Trophoblast cell (in vitro differentiated cells and primary cell): ENCODE measurements at regions not wholly inside any gene's neighbourhood (a gene's known extent, or its start where the extent isn't known, plus 50 kb on each side); places are given as distances from the start of the nearest gene placed in this dataset.
A peak's percentile ranks its signal among the peaks of the same experiment; 100 is the strongest.

Experiments used
- DNase-seq, 2 donors: peaks; one replicate each; pipeline ENCODE4 v3.0.0-alpha.2; 2016
- H2AFZ ChIP-seq: 2 replicates; pipeline ENCODE4 v1.6.1; 2013; ENCODE audit warnings: low read length, moderate library complexity, mild to moderate bottlenecking; ENCODE audit not compliant: insufficient read depth, poor library complexity
- H2AK5ac ChIP-seq: 2 replicates; pipeline ENCODE4 v1.6.1; 2013; ENCODE audit warnings: mild to moderate bottlenecking, low read length
- H2BK120ac ChIP-seq: 2 replicates; pipeline ENCODE4 v1.6.1; 2013; ENCODE audit warnings: low read length, mild to moderate bottlenecking, moderate library complexity; ENCODE audit not compliant: insufficient read depth, poor library complexity
- H2BK12ac ChIP-seq: 2 replicates; pipeline ENCODE4 v1.6.1; 2013; ENCODE audit warnings: mild to moderate bottlenecking, low read length, moderate library complexity
- H2BK5ac ChIP-seq: 2 replicates; pipeline ENCODE4 v1.6.1; 2013; ENCODE audit warnings: low read length, low read depth, moderate library complexity, mild to moderate bottlenecking; ENCODE audit not compliant: poor library complexity
- H3K14ac ChIP-seq: 2 replicates; pipeline ENCODE4 v1.6.1; 2013; ENCODE audit warnings: mild to moderate bottlenecking, low read length
- H3K18ac ChIP-seq: 2 replicates; pipeline ENCODE4 v1.6.1; 2013; ENCODE audit warnings: mild to moderate bottlenecking, low read length
- H3K23ac ChIP-seq: 2 replicates; pipeline ENCODE4 v1.6.1; 2013; ENCODE audit warnings: low read length
- H3K27ac ChIP-seq: 2 replicates; pipeline ENCODE4 v1.5.1; 2013; ENCODE audit warnings: low read depth, mild to moderate bottlenecking, inconsistent platforms, low read length, moderate library complexity
- H3K27me3 ChIP-seq: 2 replicates; pipeline ENCODE4 v1.6.1; 2013; ENCODE audit warnings: inconsistent platforms, mild to moderate bottlenecking, low read length, moderate library complexity; ENCODE audit not compliant: insufficient read depth
- H3K36me3 ChIP-seq, 2 experiments: 1 replicate in 1 of 2; 2 replicates in 1 of 2; pipeline ENCODE4 v1.6.1; 2013; ENCODE audit warnings: low read length in 2 of 2, mild to moderate bottlenecking in 2 of 2, moderate library complexity in 1 of 2; ENCODE audit not compliant: insufficient read depth in 2 of 2, control insufficient read depth in 1 of 2
- H3K4ac ChIP-seq: 2 replicates; pipeline ENCODE4 v1.6.1; 2013; ENCODE audit warnings: low read depth, mild to moderate bottlenecking, low read length, moderate library complexity
- H3K4me1 ChIP-seq, 2 experiments: 1 replicate in 1 of 2; 2 replicates in 1 of 2; pipeline ENCODE4 v1.6.1; 2013; ENCODE audit warnings: low read length in 2 of 2, mild to moderate bottlenecking in 2 of 2, moderate library complexity in 1 of 2; ENCODE audit not compliant: insufficient read depth in 2 of 2, control insufficient read depth in 1 of 2
- H3K4me2 ChIP-seq: 2 replicates; pipeline ENCODE4 v1.6.1; 2013; ENCODE audit warnings: inconsistent platforms, mild to moderate bottlenecking, low read length, moderate library complexity
- H3K4me3 ChIP-seq: 2 replicates; pipeline ENCODE4 v1.5.1; 2013; ENCODE audit warnings: mild to moderate bottlenecking, low read depth, low read length, inconsistent platforms
- H3K79me1 ChIP-seq: one replicate; pipeline ENCODE4 v1.6.1; 2013; ENCODE audit warnings: low read length
- H3K79me2 ChIP-seq: 2 replicates; pipeline ENCODE4 v1.6.1; 2013; ENCODE audit warnings: low read length, mild to moderate bottlenecking; ENCODE audit not compliant: control insufficient read depth, insufficient read depth, poor library complexity
- H3K9ac ChIP-seq: 2 replicates; pipeline ENCODE4 v1.6.1; 2013; ENCODE audit warnings: mild to moderate bottlenecking, low read length
- H3K9me3 ChIP-seq: 2 replicates; pipeline ENCODE4 v1.6.1; 2013; ENCODE audit warnings: low read depth, mild to moderate bottlenecking, control low read depth, inconsistent platforms, low read length; ENCODE audit not compliant: insufficient read depth
- H4K12ac ChIP-seq: 2 replicates; pipeline ENCODE4 v1.6.1; 2013; ENCODE audit warnings: low read depth, mild to moderate bottlenecking, low read length, moderate library complexity
- H4K8ac ChIP-seq: 2 replicates; pipeline ENCODE4 v1.6.1; 2013; ENCODE audit warnings: low read depth, mild to moderate bottlenecking, low read length, moderate library complexity
- H4K91ac ChIP-seq: one replicate; pipeline ENCODE4 v1.6.1; 2013; ENCODE audit warnings: low read depth, mild to moderate bottlenecking, low read length, moderate library complexity
- WGBS: extraction: QIAGEN DNeasy Blood & Tissue Kit; methylation state at CpG from one replicate; pipeline ENCODE4 v1.1.7; 2013; ENCODE audit warnings: missing lambda C conversion rate; ENCODE audit not compliant: insufficient read length, insufficient coverage; ENCODE audit errors: extremely low coverage; 5-methylcytosine and 5-hydroxymethylcytosine counted together

DNA sequence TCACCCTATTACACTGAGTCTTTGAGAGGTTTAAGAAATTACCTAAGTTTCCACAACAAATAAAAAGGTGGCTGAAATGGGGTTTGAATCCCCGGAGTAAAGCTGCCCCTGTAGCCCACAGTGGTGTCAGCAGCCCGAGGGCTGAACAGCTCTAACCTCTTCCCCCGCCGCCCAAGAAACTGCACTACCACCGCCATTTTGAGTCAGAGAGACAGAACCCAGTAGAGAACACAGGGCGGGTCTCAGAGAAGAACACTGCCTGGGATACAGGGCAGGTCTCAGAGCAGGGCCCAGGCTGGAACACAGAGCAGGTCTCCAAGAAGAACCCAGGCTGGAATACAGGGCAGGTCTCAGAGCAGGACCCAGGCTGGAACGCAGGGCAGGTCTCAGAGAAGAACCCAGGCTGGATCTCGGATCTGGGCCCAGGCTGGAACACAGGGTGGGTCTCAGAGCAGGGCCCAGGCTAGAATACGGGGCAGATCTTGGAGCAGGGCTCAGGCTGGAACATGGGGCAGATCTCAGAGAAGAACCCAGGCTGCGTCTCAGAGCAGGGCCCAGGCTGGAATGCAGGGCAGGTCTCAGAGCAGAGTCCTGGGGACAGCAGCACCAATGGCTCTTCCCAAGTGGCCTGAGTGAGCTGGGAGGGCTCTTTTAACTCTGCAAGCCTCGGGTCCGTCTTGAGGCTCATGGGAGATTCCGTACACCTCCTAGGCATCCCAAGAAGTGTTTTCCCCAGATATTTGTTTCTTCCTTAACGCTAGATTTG, 85.9 kb upstream of the LANCL2 start:
- Histone ChIP-seq H2BK5ac (no peak overlapping the region), H3K27ac (no peak overlapping the region), H2AK5ac (no peak overlapping the region), H3K23ac (no peak overlapping the region), H3K27me3 (no peaks in the 10 kb centered on the region), H3K18ac (no peak overlapping the region), H4K12ac (no peak overlapping the region), H3K4me1 (no peaks in the 10 kb centered on the region), H2BK120ac (no peak overlapping the region), H3K4me3 (no peak overlapping the region), H3K9ac (no peak overlapping the region), H3K79me2 (no peaks in the 10 kb centered on the region), H2AFZ (no peak overlapping the region), H3K79me1 (no peaks in the 10 kb centered on the region), H3K4me2 (no peak overlapping the region), H2BK12ac (no peak overlapping the region), H4K8ac (no peak overlapping the region), H3K14ac (no peak overlapping the region), H3K9me3 (no peaks in the 10 kb centered on the region), H4K91ac (no peak overlapping the region), H3K36me3 (no peaks in the 10 kb centered on the region), H3K4ac (no peak overlapping the region)
- no peak for DNase-seq
- whole genome bisulfite sequencing = no CpG with 5 or more reads among the region's 14 CpGs

DNA sequence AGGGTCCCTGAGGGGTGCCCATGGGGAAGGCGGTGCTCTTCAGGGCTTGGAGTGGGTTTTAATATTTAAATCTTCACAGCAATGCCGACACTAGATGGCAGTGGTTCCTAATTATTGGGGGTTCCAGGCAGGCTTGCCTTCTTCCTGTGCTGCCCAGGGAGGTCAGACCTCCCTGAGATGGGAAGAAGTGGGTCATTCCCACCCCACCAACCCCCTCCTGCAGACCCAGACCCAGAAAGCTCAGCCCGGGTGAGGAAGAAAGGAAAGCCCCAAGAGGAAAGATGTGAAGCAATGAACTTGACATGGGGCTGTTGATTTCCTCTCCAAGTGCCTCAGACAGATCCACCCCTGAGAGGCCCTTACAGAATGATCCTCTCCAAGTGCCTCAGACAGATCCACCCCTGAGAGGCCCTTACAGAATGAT, 85.1 kb upstream of the LANCL2 start:
- H3K4me3 ChIP-seq = no peak overlapping the region
- no peaks in the 10 kb centered on the region for H3K27me3 ChIP-seq
- WGBS = no CpG with 5 or more reads among the region's 3 CpGs
- H3K79me1 ChIP-seq = no peaks in the 10 kb centered on the region
- H3K14ac ChIP-seq = no peak overlapping the region
- no peak overlapping the region for H2AK5ac ChIP-seq
- H3K9ac ChIP-seq = no peak overlapping the region
- H2AFZ ChIP-seq = no peak overlapping the region
- no peaks in the 10 kb centered on the region for H3K36me3 ChIP-seq
- H2BK12ac ChIP-seq = no peak overlapping the region
- H3K18ac ChIP-seq = no peak overlapping the region
- no peak overlapping the region for H4K12ac ChIP-seq
- H3K79me2 ChIP-seq = no peaks in the 10 kb centered on the region
- no peak overlapping the region for H2BK120ac ChIP-seq
- no peak overlapping the region for H3K4ac ChIP-seq
- no peaks in the 10 kb centered on the region for H3K9me3 ChIP-seq
- no peak overlapping the region for H4K8ac ChIP-seq
- no peaks in the 10 kb centered on the region for H3K4me1 ChIP-seq
- no peak overlapping the region for H3K23ac ChIP-seq
- no peak overlapping the region for H2BK5ac ChIP-seq
- no peak overlapping the region for H4K91ac ChIP-seq
- H3K27ac ChIP-seq = no peak overlapping the region
- peak; percentile 63 to 90 for DNase-seq
- H3K4me2 ChIP-seq = no peak overlapping the region

DNA sequence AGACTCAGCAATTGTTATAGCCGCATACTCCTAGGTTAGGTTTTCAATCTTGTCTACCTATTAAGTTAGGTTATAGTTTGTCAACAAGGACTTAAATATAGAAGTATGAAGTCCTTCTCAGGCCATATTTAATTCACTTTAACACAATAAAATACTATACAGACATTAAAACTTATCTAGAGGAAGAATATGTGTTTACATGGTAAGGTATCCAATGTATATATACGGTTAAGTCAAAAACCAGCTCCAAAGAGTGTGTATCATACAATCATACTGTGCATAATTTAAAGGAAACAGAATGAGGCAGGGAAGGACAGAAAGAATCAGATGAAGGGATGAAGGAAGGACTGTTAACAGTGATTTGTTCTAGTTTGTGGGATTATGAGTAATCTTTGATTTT, 79.5 kb upstream of the LANCL2 start:
- no peak overlapping the region for H3K4ac ChIP-seq
- H3K79me2 ChIP-seq = no peaks in the 10 kb centered on the region
- H4K12ac ChIP-seq = no peak overlapping the region
- H3K79me1 ChIP-seq = no peaks in the 10 kb centered on the region
- H2BK12ac ChIP-seq = no peak overlapping the region
- H2AK5ac ChIP-seq = no peak overlapping the region
- no CpG with 5 or more reads among the region's 2 CpGs for WGBS
- H3K27ac ChIP-seq = no peak overlapping the region
- no peak overlapping the region for H3K4me3 ChIP-seq
- no peak overlapping the region for H4K91ac ChIP-seq
- H4K8ac ChIP-seq = no peak overlapping the region
- H2BK5ac ChIP-seq = no peak overlapping the region
- no peak overlapping the region for H3K14ac ChIP-seq
- DNase-seq = no peak
- H3K9ac ChIP-seq = no peak overlapping the region
- H3K4me2 ChIP-seq = no peak overlapping the region
- no peaks in the 10 kb centered on the region for H3K36me3 ChIP-seq
- no peaks in the 10 kb centered on the region for H3K4me1 ChIP-seq
- no peaks in the 10 kb centered on the region for H3K27me3 ChIP-seq
- no peak overlapping the region for H2BK120ac ChIP-seq
- no peaks in the 10 kb centered on the region for H3K9me3 ChIP-seq
- H3K23ac ChIP-seq = no peak overlapping the region
- H2AFZ ChIP-seq = no peak overlapping the region
- no peak overlapping the region for H3K18ac ChIP-seq

DNA sequence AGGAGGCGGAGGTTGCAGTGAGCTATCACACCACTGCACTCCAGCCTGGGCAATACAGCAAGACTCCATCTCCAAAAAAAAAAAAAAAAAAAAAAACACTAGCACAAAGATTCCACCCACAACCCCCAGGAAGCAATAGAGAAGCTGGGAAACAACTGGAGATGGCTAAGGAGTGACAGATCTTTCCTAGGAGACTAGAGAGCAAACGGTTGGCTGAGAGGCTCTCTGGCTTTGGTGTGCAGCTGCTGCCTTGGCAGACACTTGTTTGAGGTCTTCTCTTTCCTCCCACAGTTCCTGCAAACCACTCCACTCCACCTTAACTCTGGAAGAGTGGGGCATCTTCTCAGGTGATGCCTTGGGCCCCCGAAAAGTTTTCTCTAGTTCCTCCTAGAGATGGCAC, 78.5 kb upstream of the LANCL2 start:
- H4K8ac ChIP-seq = no peak overlapping the region

More for the DNA sequence above, 78.5 kb upstream of the LANCL2 start:
- no peaks in the 10 kb centered on the region for H3K36me3 ChIP-seq
- no peak overlapping the region for H2BK12ac ChIP-seq
- no peaks in the 10 kb centered on the region for H3K9me3 ChIP-seq
- whole genome bisulfite sequencing = no CpG with 5 or more reads among the region's 3 CpGs
- no peak overlapping the region for H3K4me3 ChIP-seq
- no peaks in the 10 kb centered on the region for H3K79me2 ChIP-seq
- no peak overlapping the region for H2BK120ac ChIP-seq
- no peak for DNase-seq
- H3K79me1 ChIP-seq = no peaks in the 10 kb centered on the region
- no peak overlapping the region for H2BK5ac ChIP-seq
- H2AK5ac ChIP-seq = no peak overlapping the region
- H3K14ac ChIP-seq = no peak overlapping the region
- no peaks in the 10 kb centered on the region for H3K4me1 ChIP-seq
- no peak overlapping the region for H2AFZ ChIP-seq
- no peak overlapping the region for H4K91ac ChIP-seq
- no peaks in the 10 kb centered on the region for H3K27me3 ChIP-seq
- no peak overlapping the region for H3K4ac ChIP-seq
- H3K27ac ChIP-seq = no peak overlapping the region
- H3K9ac ChIP-seq = no peak overlapping the region
- H3K23ac ChIP-seq = no peak overlapping the region
- no peak overlapping the region for H4K12ac ChIP-seq
- H3K18ac ChIP-seq = no peak overlapping the region
- H3K4me2 ChIP-seq = no peak overlapping the region
